NOMO-1 treated with DMSO at 0.1 percent for 48 hours (cell line): ENCODE measurements at regions not wholly inside any gene's neighbourhood (a gene's known extent, or its start where the extent isn't known, plus 50 kb on each side); places are given as distances from the start of the nearest gene placed in this dataset.

Source experiments
- DNase-seq: peaks from one replicate; lab custom pipeline; 2025; ENCODE audit not compliant: unreplicated experiment; lab: John Stamatoyannopoulos, UW

DNA sequence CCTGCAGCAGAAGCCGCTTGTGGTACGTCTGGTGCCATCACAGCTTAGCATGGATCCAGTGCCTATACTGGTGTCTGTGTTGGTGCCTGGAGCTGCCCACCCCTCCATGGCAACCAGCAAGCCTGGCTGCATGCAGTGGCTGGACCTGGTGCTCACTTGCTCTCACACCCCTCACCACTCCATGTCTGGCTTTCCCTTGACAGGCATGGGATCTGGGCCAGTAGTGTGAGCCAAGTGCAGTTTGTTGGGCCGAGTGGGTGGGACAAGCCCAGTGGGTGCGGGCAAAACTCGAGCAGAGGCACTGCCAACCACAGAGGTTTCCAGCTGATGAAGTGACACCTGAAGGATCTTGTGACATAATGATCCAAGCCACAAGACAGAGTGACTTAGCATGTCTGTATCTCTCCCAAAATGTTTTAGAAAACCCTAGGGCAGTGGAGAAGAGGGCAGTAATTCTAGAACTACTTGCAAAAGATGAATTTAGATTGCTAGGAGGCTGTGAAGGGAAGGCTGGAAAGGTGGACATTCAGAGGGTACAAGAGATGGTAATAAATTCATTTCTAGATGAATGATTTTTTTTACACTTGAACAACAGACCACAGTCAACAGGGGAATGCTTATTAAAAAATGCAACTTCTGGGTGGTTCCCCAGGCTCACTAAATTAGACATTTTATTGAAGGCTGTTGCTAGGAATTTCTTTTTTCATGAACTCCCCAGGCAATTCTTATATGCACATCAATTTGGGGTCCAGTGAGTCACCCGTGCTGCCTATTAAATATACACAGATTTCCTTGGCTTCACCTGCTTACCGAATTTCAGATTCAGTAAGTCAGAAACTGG lies 660.3 kb downstream of the TLR4 start:
- no peak for DNase-seq

DNA sequence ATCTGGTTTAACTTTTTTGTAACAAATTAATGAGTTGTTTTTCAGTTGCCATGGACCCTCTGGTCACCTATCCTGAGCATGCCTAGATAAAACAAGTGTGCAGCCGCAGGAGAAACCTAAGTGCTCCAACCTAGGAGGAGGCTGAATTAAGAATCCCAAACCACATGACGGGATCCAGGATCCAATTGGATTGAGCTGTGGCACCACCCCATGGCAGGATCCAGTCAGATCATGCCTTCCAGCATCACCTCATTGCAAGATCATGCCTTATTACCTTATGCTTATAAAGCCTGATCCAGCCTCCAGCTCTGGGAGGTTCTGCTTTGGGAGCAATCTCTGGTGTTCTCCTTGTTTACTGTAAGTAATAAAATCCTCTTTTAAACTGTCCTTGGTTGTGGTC lies 662.0 kb downstream of the TLR4 start:
- DNase-seq = no peak

DNA sequence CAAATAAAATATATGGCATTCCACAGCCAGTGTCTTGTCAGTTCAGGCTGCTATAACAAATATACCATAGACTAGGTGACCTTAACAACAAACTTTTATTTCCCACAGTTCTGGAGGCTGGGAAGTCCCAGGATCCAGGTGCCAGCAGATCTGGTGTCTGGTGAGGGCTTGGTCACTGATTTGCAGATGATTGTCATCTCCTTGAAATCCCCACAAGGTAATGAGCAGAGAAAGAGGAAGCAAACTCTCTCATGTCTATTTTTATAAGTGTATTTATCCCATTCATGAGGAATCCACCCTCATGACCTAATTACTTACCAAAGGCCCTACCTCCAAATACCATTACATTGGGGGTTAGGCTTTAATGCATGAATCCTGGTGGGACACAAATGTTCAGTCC lies 663.2 kb downstream of the TLR4 start:
- DNase-seq = no peak

DNA sequence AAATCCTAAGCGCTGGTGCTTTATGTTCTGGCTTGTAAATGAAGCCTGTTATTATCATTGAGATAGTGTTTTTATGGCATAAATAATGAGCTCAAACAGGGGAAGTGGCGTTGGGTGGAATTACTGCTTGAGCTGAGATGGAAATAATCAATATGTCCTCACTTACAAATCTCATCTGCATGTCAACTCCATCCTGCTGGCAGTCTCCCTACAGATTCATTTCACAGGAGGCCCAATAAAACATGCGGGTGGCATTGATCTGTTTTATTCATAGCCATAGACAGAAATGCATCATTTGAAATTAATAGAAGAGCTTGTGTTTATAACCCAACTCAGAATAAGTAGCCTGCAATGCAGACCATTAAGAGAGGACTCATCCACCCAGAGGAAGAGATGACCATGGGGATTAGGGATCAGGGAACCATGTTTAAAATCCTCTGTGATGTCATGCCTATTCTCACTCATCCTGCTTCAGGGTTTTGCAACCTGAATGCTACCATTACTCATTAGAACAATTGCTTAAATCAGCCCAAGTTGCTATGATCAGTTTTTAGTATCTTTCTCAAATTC lies 680.4 kb downstream of the TLR4 start:
- DNase-seq = no peak

DNA sequence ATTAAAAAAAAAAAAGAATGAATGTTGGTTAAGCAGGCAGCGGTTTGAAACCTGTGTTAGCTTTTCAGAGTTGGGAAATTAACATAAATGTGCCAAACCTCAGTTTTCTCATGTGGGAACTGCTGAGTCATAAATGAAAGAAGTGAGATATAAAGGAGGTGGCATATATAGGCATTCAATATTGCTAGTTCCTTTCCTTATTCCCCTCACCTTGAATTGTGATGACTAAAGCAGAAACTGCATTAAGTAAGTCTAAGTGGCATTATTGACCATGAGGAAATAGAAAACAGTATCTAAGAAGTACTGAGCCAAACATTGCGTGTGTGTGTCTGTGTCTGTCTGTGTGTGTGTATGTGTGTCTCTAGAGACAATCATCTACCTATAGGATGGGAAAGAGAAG lies 691.2 kb downstream of the TLR4 start:
- DNase-seq = no peak

DNA sequence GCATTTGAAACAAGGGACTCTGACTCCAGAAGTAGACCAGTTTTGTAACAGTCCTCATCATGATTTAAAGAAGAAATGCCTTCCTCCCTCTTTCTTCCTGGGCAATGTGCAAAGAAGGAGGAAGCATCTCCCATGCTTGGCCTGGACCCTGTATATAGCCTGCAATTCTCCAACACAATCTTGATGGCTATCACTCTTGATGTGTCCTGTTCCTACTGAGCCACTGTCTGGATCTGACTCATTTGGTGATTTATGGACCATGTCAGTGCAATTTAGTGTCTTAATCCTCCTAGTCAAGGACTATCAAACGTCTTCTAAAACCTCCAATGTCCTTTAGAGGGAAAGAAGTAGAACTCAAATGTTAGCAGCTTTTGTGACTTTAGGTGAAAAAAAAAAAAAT lies 697.3 kb downstream of the TLR4 start:
- DNase-seq = no peak

DNA sequence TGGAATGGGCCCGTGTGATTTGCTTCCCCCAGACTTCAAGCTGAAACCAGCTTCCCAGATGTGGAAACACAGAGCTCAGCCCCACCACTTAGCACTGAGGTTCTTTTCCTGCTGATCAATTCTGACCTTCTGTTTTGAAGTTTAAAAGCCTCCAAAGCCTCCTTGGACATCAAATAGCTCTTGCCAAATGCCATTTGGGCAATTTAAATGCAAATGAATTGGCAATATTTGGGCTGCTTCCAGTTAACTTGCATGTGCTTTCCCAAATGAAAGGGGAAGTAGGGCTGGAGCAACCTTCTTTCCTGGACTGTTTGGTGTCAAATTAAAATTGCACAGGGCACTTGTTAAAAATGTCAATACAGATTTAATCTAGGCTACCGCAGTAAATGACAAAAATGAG lies 710.5 kb downstream of the TLR4 start:
- no peak for DNase-seq

DNA sequence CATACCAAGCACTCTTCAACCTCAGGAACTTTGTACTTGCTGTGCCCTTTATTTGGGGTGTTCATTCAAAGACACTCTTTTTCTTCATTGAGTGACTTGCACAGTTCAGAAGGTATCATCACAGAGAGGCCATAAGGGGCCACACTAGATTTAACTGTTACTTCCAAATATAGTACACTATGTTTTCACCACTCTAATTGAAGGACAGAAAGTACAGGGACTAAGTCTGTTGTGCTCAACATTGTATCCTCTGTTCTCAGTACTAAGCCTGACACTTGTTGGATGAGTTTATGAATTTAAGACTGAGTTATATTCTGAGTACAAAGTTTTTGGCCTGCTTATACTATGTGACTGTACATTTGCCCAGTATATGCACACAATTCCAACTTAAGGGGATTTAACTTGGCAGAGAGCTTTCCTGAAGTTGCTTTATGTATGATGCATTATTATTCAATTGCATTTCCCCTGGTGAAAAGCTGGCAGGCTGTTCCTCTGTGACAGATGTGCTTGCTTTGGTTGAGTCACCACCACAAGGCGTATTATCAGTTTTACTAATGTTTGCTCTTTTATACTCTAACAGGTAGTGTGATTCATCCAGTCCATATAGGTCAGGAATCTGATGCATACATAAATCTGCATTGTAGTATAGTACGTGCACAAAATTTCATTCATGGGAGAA lies 714.8 kb downstream of the TLR4 start:
- DNase-seq = no peak

DNA sequence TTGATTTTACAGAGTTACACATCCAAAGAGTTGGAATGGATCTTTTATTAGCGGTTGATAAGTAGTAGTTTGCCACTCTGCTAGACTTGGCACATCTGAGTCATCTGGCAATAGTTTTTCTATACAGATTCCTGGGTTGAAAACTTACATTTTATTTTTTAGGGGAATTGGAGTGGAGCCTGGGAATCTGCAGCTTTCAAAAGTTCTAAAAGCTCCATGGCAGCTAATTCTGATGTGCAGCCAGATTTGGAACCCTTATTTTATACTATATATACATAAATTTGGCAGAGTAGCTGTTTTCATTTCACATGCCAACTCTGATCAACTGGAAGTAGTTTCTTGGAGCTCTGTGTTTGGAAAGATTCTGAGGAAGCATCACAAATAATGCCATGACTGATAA lies 715.5 kb downstream of the TLR4 start:
- no peak for DNase-seq

DNA sequence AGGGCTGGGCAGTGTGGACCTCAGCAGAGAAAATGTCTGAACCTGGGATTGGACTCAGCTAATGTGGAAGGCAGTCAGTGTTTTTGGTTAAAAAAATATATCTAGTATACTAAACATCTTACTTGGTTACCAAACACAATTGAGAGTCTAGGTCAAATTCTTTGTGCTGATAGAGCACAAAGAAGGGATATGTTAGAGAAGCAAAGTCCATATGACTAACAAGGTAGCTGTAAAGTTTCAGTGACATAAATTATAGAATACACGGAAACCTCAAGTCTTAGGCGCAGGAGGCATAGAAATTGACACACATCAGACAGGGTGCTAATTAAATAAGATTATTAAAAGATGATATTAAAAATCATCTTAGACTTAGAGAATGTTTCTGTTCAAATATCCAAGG lies 718.3 kb downstream of the TLR4 start:
- DNase-seq = no peak

DNA sequence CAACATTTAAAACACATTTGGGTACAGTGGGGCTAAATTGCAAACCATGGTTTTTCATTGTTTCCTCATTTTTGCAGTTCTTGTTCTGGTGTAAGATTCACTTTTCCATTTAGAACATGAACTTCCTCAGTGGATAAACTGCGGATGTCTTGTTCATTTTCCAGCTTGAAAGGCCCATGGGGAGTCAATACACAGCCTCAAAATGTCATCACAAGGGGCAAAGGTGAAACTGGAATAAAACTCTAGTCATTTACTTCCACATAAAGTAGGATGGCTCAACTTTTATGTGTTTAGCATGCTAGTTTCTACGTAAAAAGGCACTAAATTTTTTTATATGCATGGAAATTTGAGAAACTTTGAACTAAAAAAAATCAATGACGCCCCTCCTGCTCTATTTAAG lies 718.8 kb downstream of the TLR4 start:
- DNase-seq = no peak

DNA sequence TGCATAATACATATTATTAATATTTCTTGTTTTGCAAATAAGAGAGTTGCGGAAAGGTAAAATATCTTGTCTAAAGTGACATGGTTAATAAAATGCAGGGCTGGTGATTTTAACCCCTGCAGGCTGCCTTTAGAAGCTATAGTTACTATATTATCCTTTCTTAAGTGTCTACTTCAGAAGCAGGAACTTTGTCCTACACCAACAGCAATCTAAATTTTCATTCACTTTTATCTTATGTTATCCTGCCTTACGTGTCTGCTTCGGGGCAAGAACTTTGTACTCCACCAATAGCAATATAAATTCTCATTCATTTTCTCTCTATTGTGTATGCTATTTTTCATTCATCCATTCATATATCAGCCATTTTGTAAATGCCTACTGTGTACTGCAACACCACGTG lies 719.5 kb downstream of the TLR4 start:
- no peak for DNase-seq

DNA sequence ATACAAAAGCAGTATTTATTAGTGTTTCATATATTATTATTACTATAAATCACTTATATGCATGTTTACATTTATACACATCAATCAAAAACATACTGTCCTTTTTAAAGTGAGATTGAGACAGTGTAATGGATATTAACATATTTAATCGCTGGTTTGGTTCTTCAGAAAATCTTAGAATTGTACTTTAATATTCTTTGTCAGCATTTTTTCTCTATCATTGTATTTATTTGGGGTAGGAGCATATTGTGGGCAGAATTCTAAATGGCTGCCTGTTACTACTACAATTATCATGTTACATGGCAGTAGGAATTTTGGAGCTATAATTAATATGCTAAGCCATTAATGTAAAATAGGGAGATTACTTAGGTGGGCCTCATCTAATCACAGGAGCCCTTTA lies 722.6 kb downstream of the TLR4 start:
- no peak for DNase-seq

DNA sequence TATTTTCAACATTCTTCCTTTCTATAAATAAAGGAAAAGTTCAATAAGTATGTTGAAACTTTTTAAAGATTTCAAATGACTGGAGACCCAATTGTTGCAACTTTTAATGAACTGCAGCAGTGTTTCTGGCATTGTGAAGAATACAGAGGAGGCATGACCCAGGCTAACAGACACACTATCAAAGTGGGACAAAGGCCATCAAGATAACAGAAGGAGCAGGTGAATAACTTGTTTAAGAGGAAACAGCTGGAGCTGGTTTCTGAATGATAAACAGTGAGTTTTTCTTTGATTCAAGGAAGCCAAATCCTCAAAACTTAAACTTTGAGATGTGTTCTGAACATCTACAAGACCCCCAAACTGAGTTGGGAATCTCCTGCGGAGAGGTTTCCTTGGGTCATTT lies 734.6 kb downstream of the TLR4 start:
- no peak for DNase-seq

DNA sequence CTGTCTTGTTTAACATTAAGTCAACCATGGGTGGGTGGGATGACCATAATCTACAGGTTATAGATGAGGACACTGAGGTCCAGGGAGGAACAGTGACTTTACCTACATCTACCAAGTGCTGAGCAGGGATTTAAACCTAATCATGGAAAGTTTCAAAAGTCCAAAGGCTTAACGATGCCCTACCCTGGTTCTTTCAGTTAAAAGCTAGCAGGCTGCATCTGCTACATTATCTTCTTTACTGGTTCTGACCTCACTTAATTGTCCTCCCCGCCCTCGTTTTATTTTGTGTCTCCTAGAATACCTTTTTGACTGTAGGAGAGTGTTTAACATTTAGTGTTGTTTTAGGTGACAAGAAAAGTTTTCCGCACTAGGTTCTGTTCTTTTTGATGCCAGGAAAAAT lies 735.2 kb downstream of the TLR4 start:
- DNase-seq = no peak

DNA sequence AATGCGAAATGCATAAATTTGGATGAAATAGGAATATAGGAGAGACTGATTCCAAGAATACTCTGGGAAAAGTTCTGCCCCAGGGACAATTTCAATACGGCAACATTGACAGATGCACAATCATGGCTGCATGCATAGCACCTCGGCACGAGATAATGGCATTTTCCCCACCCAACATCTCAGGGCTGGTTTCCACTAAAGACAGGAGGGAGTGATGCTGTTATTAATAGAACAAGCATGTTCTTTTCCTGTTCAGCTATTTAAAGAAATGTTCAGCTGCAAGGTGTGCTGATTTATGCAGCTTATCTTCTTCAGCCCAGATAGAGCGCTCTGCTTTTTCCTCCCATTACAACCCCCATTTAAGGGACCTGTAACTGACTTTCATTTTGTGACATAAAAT lies 740.2 kb downstream of the TLR4 start:
- DNase-seq = no peak

DNA sequence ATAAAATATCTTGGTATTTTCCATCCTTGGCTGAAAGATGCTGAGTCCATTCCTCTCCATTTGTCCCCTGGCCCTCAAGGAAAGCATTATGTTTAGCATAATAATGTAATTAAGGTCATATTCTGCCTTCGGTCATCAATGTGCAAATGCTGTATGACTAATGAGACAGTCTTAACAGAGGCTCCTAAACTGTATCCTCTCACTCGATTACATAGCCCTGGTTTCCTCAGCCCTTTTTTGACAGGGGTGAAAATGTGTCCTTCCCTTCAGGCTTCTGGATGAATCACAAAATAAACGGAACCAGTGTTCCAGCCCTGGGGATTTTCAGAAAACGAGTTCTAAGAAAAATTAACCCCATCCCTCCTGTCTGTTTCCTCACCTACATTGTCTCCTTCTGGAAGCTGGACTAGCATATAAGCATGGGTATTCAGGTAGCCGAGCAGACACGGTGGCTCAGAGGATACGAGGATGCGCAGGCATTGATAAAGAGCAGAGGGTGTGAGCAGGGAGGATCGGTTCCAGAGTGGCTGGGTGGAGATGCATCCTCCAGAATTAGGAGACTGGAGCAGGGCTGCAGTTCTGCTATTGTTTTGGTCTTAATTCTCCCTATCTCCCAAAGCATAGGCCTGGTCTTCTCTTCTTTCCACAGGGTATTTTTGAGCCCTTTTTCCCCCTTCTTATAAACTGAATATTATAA lies 742.9 kb downstream of the TLR4 start:
- no peak for DNase-seq

DNA sequence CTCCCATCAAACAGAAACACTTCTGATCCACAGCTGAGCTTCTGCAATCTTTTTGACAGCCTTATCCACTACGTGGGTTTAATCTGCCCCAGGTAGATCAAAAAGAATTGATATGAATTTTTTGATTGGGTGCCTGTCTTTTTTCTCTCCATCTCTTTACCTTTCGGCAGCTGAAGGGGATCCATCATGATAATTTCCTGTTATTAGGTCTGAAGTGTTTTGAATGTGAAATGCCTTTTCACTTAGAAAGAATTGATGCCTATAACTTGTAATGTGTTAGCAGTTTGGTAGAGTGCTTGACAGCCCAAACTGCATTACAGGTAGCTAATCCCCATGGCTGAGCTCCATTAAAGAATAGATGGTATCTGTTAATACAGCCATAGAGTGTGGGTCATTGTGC lies 745.4 kb downstream of the TLR4 start:
- DNase-seq = no peak

DNA sequence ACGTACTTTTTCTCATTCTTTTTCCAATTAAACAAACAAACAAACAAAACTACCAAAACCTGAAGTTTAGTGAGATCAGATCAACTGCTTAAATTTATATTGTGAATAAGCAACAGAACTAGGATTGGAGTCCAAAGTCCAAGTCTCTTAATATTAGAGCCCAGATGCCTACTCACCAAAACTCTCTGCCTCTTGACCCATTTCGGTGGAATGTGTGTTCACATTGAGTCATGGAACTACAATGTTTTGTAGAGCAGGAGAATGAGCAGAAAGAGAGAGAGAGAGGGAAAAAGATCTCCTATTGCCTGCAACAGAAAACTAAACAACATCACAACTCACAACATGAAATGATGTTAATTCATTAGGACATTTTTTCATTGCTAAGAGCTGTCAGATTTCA lies 751.1 kb downstream of the TLR4 start:
- no peak for DNase-seq

DNA sequence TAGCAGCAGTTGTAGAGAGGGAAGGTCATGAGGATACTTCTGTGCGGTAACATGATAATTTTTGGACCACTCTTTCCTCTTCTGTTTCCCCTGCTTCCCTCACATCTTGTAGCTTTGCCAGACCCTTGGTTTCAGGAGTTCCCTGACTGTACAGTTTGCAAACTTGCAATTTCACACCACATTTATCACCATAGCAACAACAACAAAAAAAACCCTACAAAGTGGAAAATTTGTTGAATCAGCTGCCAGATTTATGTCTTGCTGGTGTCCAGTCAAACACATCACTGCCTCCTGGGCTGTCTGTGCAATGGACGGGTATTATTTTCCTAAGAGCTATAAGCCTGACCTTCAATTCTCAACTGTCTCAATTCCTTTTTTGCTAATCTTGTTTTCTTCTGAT lies 751.6 kb downstream of the TLR4 start:
- DNase-seq = no peak

DNA sequence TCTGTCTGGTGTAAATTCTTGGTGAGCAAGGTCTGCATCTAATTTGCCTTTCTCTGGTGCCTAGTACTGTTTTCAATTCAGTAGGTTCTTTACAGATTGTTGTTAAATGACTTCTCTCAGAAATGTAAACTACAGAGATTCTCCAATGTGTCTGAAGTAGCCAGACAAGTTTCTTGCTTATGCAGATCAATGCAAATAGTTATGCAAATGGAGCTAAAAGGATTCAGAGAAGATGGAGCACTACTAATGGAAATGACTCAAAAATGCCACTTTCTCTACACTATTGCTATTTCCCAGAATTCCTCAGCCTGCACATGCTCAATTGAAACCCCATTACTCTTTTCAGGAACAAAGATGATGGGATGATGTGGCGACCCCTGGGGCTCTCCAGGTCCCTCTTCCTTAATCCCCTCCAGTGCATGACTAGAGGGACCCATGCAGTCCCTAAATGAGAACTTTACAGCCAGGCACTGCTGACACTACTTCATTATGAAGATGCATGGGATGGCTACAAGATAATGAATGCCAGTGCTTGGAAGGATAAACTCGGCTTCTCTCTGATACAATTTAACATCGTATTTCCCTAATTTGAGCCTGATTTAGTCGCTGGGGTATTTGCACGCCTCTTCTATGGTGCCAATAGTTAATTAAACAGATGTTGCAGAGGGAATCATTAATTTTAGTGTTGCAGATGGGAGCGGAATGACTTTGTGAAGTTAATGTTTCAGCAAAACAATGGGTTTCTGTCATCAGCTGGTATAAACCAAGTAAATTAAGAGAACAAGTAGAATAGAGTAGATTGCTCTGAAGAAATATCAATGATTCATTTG lies 753.2 kb downstream of the TLR4 start:
- DNase-seq = no peak
